ENCODE measurements at regions not wholly inside any gene's neighbourhood (a gene's known extent, or its start where the extent isn't known, plus 50 kb on each side); places are given as distances from the start of the nearest gene placed in this dataset.

DNA sequence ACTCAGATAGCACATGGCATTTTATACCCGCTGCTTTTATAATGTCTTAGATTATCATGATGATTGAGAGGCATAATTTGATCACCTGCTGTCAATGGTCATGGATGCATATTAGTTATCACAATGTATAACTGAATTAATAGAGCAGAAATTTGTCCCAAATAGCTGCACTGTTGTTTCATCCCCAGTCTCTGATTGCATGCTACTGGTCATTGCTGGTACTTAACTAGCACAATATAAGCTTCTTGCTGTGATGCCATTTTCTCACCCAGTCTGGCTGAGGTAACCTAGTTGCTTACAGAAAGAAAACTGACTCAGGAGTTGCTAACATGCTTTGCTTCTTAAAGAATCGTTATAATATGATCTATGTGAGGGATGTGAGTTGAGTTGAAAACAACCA lies 76.8 kb upstream of the PLEKHA5 start:
- POLR2A ChIA-PET (ENCODE audit: unreplicated experiment) = no interaction called here
- CTCF ChIA-PET = no interaction called here

DNA sequence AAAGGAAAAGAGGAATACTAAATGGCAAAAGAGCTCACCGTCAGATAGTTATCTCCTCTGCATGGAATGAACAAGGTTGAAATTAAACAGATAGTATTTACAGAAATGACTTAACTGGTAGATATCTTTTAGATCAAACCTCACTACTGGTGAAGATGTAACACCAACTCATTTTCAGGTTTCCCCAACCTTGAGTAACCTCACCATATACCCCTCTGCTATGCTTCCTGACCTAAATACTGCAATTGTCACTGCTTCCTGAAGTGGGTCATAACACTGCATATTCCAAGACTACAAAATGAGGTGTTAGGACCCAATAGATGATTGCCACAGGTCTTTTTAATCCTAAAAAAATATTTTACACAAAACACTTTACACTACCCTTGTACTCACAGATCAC lies 76.3 kb upstream of the PLEKHA5 start:
- Histone ChIP-seq H3K9me3 (ENCODE audit: low read length) (no peaks in the 10 kb centered on the region), H3K27ac (ENCODE audit: low read length) (no peak overlapping the region), H3K27me3 (ENCODE audit: low read length) (no peaks in the 10 kb centered on the region), H3K4me1 (ENCODE audit: insufficient read depth, low read length) (no peaks in the 10 kb centered on the region), H3K4me2 (ENCODE audit: low read length) (no peak overlapping the region), H3K9ac (ENCODE audit: low read length) (no peak overlapping the region), H3K9me2 (replicated peaks; ENCODE audit: low read length) (no peaks in the 10 kb centered on the region), H3K36me3 (ENCODE audit: low read depth, low read length) (no peaks in the 10 kb centered on the region), H3K79me2 (ENCODE audit: low read length) (no peaks in the 10 kb centered on the region), H3F3A (ENCODE audit: low read length, unreplicated experiment) (no peaks in the 10 kb centered on the region), H2AFZ (ENCODE audit: low read length) (no peak overlapping the region), H4K20me1 (ENCODE audit: low read length) (no peaks in the 10 kb centered on the region), H3K4me3 (ENCODE audit: low read length) (no peak overlapping the region)
- no peak for DNase-seq
- CTCF ChIA-PET = no interaction called here
- no TSS peak for BruUV-seq (replicated peaks)
- ATAC-seq = no peak
- POLR2A ChIA-PET (ENCODE audit: unreplicated experiment) = no interaction called here
- intact Hi-C loops (cut with micrococcal nuclease) = no loop called here
- TF ChIP-seq, protein P1, sequence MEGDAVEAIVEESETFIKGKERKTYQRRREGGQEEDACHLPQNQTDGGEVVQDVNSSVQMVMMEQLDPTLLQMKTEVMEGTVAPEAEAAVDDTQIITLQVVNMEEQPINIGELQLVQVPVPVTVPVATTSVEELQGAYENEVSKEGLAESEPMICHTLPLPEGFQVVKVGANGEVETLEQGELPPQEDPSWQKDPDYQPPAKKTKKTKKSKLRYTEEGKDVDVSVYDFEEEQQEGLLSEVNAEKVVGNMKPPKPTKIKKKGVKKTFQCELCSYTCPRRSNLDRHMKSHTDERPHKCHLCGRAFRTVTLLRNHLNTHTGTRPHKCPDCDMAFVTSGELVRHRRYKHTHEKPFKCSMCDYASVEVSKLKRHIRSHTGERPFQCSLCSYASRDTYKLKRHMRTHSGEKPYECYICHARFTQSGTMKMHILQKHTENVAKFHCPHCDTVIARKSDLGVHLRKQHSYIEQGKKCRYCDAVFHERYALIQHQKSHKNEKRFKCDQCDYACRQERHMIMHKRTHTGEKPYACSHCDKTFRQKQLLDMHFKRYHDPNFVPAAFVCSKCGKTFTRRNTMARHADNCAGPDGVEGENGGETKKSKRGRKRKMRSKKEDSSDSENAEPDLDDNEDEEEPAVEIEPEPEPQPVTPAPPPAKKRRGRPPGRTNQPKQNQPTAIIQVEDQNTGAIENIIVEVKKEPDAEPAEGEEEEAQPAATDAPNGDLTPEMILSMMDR (conservative IDR thresholded peaks at IDR 0.05; ENCODE audit: low read depth, low read length) = no peak
- no peak for TF ChIP-seq EZH2phosphoT487 (IDR thresholded peaks at IDR 0.05; ENCODE audit: borderline replicate concordance, low read length)
- no peak for TF ChIP-seq EZH2 (IDR thresholded peaks at IDR 0.05; ENCODE audit: low read length, unreplicated experiment)

More for the DNA sequence above, 76.8 kb upstream of the PLEKHA5 start:
- DNase-seq (no peak), ATAC-seq (no peak)
- intact Hi-C loops (cut with micrococcal nuclease) = no loop called here
- Histone ChIP-seq H3K4me3 (ENCODE audit: low read length) (no peak overlapping the region), H2AFZ (ENCODE audit: low read length) (no peak overlapping the region), H3K27me3 (ENCODE audit: low read length) (no peaks in the 10 kb centered on the region), H3K9me3 (ENCODE audit: low read length) (no peaks in the 10 kb centered on the region), H3F3A (ENCODE audit: low read length, unreplicated experiment) (no peaks in the 10 kb centered on the region), H3K79me2 (ENCODE audit: low read length) (no peaks in the 10 kb centered on the region), H3K9ac (ENCODE audit: low read length) (no peak overlapping the region), H3K4me1 (ENCODE audit: insufficient read depth, low read length) (no peaks in the 10 kb centered on the region), H4K20me1 (ENCODE audit: low read length) (no peaks in the 10 kb centered on the region), H3K36me3 (ENCODE audit: low read depth, low read length) (no peaks in the 10 kb centered on the region), H3K4me2 (ENCODE audit: low read length) (no peak overlapping the region), H3K27ac (ENCODE audit: low read length) (no peak overlapping the region), H3K9me2 (replicated peaks; ENCODE audit: low read length) (no peaks in the 10 kb centered on the region)
- BruUV-seq (replicated peaks) = no TSS peak
- no peak for TF ChIP-seq EZH2phosphoT487 (IDR thresholded peaks at IDR 0.05; ENCODE audit: borderline replicate concordance, low read length)
- TF ChIP-seq EZH2 (IDR thresholded peaks at IDR 0.05; ENCODE audit: low read length, unreplicated experiment) = no peak
- TF ChIP-seq, protein P1 (conservative IDR thresholded peaks at IDR 0.05; ENCODE audit: low read depth, low read length) = no peak

DNA sequence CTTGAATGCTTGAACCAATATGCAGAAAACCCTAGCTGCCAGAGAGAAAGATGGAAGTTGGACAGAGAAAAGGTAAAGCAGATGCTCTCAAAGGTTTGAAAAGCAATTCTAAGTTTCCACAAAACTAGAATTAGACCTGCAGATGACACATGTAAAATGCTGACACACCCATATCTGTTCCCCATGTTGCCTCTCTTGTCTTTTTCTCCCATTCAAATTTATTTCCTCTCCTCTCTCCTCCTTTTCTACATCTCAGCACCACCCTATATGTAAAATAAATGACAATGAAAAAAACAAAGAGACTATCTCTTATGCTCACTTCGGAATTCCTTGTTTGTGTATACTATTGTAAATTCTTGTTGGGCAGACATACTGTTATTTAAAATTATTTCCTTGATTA lies 75.5 kb upstream of the PLEKHA5 start:
- DNase-seq = no peak
- H2AFZ ChIP-seq (ENCODE audit: low read length) = no peak overlapping the region
- no peak overlapping the region for H3K4me2 ChIP-seq (ENCODE audit: low read length)
- no peak for ATAC-seq
- no peak overlapping the region for H3K9ac ChIP-seq (ENCODE audit: low read length)
- H3K79me2 ChIP-seq (ENCODE audit: low read length) = no peaks in the 10 kb centered on the region
- H3K27me3 ChIP-seq (ENCODE audit: low read length) = no peaks in the 10 kb centered on the region
- intact Hi-C loops (cut with micrococcal nuclease) = no loop called here
- H3K4me1 ChIP-seq (ENCODE audit: insufficient read depth, low read length) = no peaks in the 10 kb centered on the region
- H3K4me3 ChIP-seq (ENCODE audit: low read length) = no peak overlapping the region
- no TSS peak for BruUV-seq (replicated peaks)
- ChIA-PET POLR2A (ENCODE audit: unreplicated experiment) (no interaction called here), CTCF (no interaction called here)
- no peaks in the 10 kb centered on the region for H3F3A ChIP-seq (ENCODE audit: low read length, unreplicated experiment)
- no peaks in the 10 kb centered on the region for H3K9me3 ChIP-seq (ENCODE audit: low read length)
- no peak for TF ChIP-seq EZH2phosphoT487 (IDR thresholded peaks at IDR 0.05; ENCODE audit: borderline replicate concordance, low read length)
- TF ChIP-seq EZH2 (IDR thresholded peaks at IDR 0.05; ENCODE audit: low read length, unreplicated experiment) = no peak
- TF ChIP-seq, protein P1 (conservative IDR thresholded peaks at IDR 0.05; ENCODE audit: low read depth, low read length) = no peak
- H3K9me2 ChIP-seq (replicated peaks; ENCODE audit: low read length) = no peaks in the 10 kb centered on the region
- no peak overlapping the region for H3K27ac ChIP-seq (ENCODE audit: low read length)
- no peaks in the 10 kb centered on the region for H3K36me3 ChIP-seq (ENCODE audit: low read depth, low read length)
- H4K20me1 ChIP-seq (ENCODE audit: low read length) = no peaks in the 10 kb centered on the region

Data from PC-3 (cell line).